GM19463 (cell line): ENCODE measurements at regions not wholly inside any gene's neighbourhood (a gene's known extent, or its start where the extent isn't known, plus 50 kb on each side); places are given as distances from the start of the nearest gene placed in this dataset.

Experiments used
- ATAC-seq: cut with Tn5 transposase; IDR thresholded peaks from one replicate; pipeline ENCODE4 v1.9.1; 2021; ENCODE audit warnings: mild to moderate bottlenecking, moderate library complexity; ENCODE audit not compliant: unreplicated experiment

GRCh38 chr12:124459852-124460645 is 107.4 kb downstream of the NCOR2 start:
- no peak for ATAC-seq

- ATAC-seq: no peak
Measured at GRCh38 chr12:124458992-124459851, 108.2 kb downstream of the NCOR2 start.

GRCh38 chr12:124458220-124458991 is 109.0 kb downstream of the NCOR2 start:
- no peak for ATAC-seq

GRCh38 chr12:124457287-124458219 is 109.9 kb downstream of the NCOR2 start:
- ATAC-seq: peak; percentile 26

- peak; percentile 16 for ATAC-seq
Measured at GRCh38 chr12:124456652-124457152, 110.7 kb downstream of the NCOR2 start.

- ATAC-seq: no peak
Measured at GRCh38 chr12:124456133-124456651, 111.2 kb downstream of the NCOR2 start.

GRCh38 chr12:124455336-124455735 is 112.1 kb downstream of the NCOR2 start:
- no peak for ATAC-seq

- no peak for ATAC-seq
Measured at GRCh38 chr12:124454735-124455134, 112.7 kb downstream of the NCOR2 start.

- no peak for ATAC-seq
Measured at GRCh38 chr12:124454352-124454725, 113.1 kb downstream of the NCOR2 start.

GRCh38 chr12:124453419-124454351 is 113.7 kb downstream of the NCOR2 start:
- ATAC-seq: peak; percentile 78

- ATAC-seq: no peak
Measured at GRCh38 chr12:124452576-124453331, 114.7 kb downstream of the NCOR2 start.

- no peak for ATAC-seq
Measured at GRCh38 chr12:124451637-124452243, 115.7 kb downstream of the NCOR2 start.

- ATAC-seq: no peak
Measured at GRCh38 chr12:124451016-124451415, 116.4 kb downstream of the NCOR2 start.

GRCh38 chr12:124450376-124450750 is 117.0 kb downstream of the NCOR2 start:
- ATAC-seq: no peak

GRCh38 chr12:124449623-124450375 is 117.6 kb downstream of the NCOR2 start:
- ATAC-seq: no peak

GRCh38 chr12:124448955-124449622 is 118.3 kb downstream of the NCOR2 start:
- ATAC-seq: no peak
